Stimulated activated memory B cell treated with anti-CD40 and anti-IgM and Interleukin-4, amounts not matched to agents 10 μg/mL and 1 μg/mL and 100 μg/mL, for 72 hours (primary cell): ENCODE measurements at regions not wholly inside any gene's neighbourhood (a gene's known extent, or its start where the extent isn't known, plus 50 kb on each side); places are given as distances from the start of the nearest gene placed in this dataset.
"Not testable (repeated sequence)": the region's sequence is repeated elsewhere in the genome, so short reads cannot be mapped to it uniquely, and the experiment has no call there.

Experiments used
- ATAC-seq: fragments of 150-1000 bp; cut with Tn5 transposase; 2 replicates; pipeline ENCODE4 v1.10.0; 2021
- H3K27ac Mint-ChIP-seq: one replicate; pipeline ENCODE4 v1.8.0; 2022; ENCODE audit warnings: mild to moderate bottlenecking, mixed read lengths
- H3K27me3 Mint-ChIP-seq: one replicate; pipeline ENCODE4 v1.8.0; 2022; ENCODE audit warnings: mixed read lengths
- H3K36me3 Mint-ChIP-seq: one replicate; pipeline ENCODE4 v1.8.0; 2022; ENCODE audit warnings: mixed read lengths
- H3K4me1 Mint-ChIP-seq: one replicate; pipeline ENCODE4 v1.8.0; 2022; ENCODE audit warnings: mixed read lengths
- H3K4me3 Mint-ChIP-seq: one replicate; pipeline ENCODE4 v1.8.0; 2022; ENCODE audit warnings: mild to moderate bottlenecking, moderate library complexity, mixed read lengths
- H3K9me3 Mint-ChIP-seq: one replicate; pipeline ENCODE4 v1.8.0; 2022; ENCODE audit warnings: mixed read lengths

DNA sequence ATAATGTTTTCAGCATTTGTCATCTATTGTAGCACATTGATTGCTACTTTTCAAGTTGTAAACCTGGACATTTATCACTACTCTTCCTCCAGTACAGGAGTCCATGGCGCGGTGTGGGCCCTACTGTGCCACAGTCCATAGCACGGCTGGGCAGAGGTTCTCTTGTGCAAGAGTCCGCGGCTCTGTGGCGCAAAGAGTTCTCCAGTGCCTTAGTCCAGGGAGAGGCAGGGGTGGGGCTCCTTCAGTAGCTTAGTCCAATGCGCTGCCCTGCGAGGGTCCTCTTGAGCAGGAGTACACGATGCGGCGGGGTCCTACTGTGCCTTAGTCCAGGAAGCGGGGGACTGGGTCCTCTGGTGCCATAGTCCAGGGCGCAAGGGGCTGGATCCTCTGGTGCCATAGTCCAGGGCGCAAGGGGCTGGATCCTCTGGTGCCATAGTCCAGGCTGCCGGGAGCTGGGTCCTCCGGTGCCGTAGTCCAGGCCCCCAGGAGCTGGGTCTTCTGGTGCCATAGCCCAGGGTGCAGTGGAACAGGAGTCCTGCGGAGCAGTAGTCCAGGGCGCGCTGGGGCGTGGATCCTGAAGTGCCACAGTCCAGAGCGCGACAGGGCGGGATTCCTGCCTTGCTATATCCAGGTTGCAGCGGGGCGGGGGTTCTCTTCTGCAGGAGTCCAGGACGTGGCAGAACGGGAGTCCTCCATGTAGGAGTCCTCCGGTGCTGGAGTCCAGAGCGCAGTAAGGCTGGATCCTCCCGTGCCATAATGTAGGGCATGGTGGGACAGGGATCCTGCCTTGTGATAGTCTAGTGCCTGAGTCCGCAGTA is 129.3 kb downstream of the CCDC74A start:
- no peaks in the 10 kb centered on the region for H3K4me1 Mint-ChIP-seq
- no peak for ATAC-seq
- H3K27ac Mint-ChIP-seq = no peak overlapping the region
- H3K36me3 Mint-ChIP-seq = no peaks in the 10 kb centered on the region
- H3K9me3 Mint-ChIP-seq = no peaks in the 10 kb centered on the region
- H3K27me3 Mint-ChIP-seq = peaks cover 18% of the 10 kb centered on the region
- no peak overlapping the region for H3K4me3 Mint-ChIP-seq

DNA sequence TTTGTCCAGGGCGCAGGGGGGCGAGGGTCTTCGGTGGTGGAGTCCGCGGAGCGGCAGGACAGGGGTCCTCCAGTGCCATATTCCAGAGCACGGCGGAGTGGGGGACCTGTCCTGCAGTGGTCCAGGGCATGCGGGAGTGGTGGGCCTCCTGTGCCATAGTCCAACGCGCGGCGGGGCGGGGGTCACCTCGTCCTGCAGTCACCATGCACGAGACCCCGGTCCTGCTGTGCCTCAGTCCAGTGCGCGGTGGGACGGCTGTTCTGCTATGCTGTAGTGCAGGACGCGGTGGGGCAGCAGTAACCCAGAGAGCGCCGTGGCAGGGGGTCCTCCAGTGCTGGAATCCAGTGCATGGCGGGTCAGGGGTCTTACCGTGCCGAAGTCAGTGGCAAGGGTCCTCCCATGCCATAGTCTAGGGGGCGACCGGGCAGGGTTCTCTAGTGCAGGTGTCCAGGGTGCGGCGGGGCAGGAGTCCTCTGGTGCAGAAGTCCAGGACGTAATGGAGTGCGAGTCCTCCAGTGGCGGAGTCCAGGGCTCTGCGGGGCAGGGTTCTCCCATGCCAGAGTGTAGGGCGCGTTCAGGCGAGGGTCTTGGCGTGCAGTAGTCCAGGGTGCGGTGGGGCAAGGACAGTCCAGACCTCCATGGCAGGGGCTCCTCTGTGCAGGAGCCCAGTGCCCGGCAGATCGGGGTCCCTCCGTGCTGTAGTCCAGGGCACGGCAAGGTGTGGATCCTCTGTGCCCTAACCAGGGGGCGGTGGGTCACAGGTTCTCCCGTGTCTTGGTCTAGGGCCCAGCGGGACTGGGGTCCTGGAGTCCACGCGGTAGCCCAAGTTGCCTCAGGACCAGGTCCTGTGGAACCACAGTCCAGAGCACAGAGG is 130.4 kb downstream of the CCDC74A start:
- H3K27me3 Mint-ChIP-seq = peaks cover 29% of the 10 kb centered on the region
- H3K4me1 Mint-ChIP-seq = no peaks in the 10 kb centered on the region
- no peaks in the 10 kb centered on the region for H3K9me3 Mint-ChIP-seq
- no peaks in the 10 kb centered on the region for H3K36me3 Mint-ChIP-seq
- H3K4me3 Mint-ChIP-seq = no peak overlapping the region
- no peak overlapping the region for H3K27ac Mint-ChIP-seq
- no peak for ATAC-seq

DNA sequence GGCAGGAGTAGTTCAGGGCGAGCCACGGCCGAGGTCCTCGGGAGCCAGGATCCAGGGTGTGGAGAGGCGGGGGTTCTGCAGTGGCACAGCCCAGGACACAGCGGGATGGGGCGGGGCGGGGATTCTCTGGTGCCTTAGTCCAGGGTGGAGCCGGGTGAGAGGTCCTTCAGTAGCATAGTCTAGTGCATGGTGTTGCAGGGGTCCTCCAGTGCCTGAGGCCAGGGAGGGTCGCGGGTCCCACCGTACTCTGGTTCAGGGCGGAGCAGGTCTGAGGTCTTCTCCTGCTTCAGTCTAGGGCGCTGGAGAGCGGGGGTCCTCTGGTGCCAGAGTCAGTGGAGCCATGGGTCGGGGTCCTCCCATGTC is 131.1 kb downstream of the CCDC74A start:
- H3K9me3 Mint-ChIP-seq = no peaks in the 10 kb centered on the region
- peaks cover 34% of the 10 kb centered on the region for H3K27me3 Mint-ChIP-seq
- H3K4me1 Mint-ChIP-seq = no peaks in the 10 kb centered on the region
- no peak overlapping the region for H3K27ac Mint-ChIP-seq
- no peaks in the 10 kb centered on the region for H3K36me3 Mint-ChIP-seq
- H3K4me3 Mint-ChIP-seq = no peak overlapping the region
- ATAC-seq = no peak

DNA sequence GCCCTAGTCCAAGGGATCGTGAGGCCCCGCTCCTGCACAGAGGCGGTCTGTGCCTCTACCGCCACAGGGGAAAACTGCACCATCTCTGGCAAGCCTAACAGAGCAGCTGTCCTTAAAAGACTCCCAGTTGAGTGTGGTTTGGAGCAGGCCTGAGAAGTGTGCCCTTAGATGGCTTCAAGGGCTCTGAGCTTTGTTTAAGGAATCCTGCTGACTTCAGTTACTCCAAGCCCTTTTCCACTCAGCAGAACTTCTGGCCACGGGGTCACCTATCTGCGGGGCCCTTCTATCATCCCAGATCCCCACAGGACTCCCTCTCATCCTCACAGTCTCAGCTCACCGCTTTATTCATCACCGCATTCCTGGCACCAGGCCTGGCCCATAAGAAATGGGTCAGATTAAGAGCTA is 131.5 kb downstream of the CCDC74A start:
- Mint-ChIP-seq H3K36me3 (no peaks in the 10 kb centered on the region), H3K4me1 (no peaks in the 10 kb centered on the region), H3K4me3 (no peak overlapping the region), H3K9me3 (no peaks in the 10 kb centered on the region), H3K27ac (no peak overlapping the region), H3K27me3 (peaks cover 35% of the 10 kb centered on the region)
- ATAC-seq = no peak

DNA sequence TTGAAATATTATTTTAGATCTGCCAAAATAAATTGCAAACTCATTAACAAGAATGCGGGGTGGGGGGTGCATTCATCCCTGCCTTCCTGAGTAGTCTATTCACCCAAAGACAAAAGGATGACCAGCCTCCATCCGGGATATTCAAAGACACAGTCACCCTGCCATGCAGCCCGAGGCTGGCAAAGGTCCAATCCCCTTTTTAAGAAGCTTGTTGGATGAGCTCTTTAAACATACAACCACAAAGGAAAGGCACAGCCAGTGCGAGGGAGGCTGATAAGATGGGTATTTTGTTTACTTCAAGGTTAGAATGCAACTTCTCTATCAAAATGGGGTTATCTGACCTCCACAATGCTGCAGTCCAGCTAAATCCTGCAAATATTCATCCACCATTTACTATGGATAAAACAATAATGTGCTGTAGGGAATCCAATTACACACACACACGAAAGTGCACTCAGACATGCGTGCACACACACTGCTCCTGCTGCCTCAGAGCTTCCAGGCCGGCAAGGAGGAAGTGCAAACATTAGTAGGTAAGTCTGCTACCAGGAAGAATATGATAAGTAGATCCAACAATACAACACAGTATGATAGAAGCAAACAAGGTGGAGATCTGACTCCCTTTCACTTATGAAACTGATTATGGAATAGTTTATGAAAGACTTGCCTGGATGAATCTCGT is 133.6 kb downstream of the CCDC74A start:
- not testable (repeated sequence) for ATAC-seq, H3K9me3 Mint-ChIP-seq, H3K4me3 Mint-ChIP-seq, H3K27ac Mint-ChIP-seq, H3K36me3 Mint-ChIP-seq, H3K4me1 Mint-ChIP-seq
- H3K27me3 Mint-ChIP-seq = peaks cover 45% of the 10 kb centered on the region

DNA sequence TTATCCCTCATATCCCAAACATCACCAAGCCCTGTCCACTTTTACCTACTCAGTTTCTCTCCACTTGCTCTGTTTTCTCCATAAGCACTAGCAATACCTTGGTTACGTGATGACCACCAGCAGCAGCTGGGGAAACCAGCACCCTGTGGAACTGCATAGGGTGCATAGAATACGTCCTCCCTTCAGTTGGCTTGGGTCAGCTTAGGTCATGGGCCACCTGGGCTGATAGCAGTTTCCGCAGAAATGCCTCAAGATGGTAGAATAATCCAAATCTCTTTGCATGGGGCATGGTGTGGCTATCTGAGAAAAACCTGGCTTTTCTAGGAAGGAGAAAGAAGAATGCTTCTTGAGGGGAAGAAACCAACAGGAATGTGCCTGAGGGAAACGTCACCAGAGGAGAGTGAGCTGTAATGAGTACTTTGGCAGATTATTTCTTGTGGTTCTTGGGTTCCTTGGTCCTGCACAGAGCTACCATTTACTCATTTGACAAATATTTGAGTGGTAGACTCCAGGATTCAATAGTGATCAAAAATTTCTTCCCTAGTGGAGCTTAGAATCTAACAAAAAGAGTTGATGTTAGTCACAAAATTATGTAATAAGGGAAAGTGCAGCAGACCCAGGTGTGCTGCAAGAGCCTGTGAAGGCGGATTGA is 134.3 kb downstream of the CCDC74A start:
- not testable (repeated sequence) for H3K27ac Mint-ChIP-seq, H3K4me3 Mint-ChIP-seq, H3K4me1 Mint-ChIP-seq, H3K9me3 Mint-ChIP-seq, H3K36me3 Mint-ChIP-seq, ATAC-seq
- peaks cover 45% of the 10 kb centered on the region for H3K27me3 Mint-ChIP-seq

DNA sequence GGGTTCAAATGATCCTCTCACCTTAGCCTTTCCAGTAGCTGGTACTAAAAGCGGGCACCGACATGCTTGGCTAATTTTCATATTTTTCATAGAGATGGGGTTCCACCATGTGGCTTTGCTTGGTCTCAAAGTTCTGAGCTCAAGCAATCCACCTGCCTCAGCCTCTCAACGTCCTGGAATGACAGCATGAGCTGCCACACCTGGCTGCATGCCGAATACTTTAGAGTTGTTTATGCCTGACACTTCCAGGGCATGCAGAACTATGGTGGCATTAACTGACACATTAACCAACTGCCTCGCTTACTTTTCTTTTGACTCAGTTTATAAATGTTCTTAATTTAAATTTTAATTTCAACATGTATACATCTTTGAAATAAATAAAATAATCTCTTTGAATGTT is 135.8 kb downstream of the CCDC74A start:
- H3K36me3 Mint-ChIP-seq, ATAC-seq, H3K4me3 Mint-ChIP-seq, H3K4me1 Mint-ChIP-seq, H3K9me3 Mint-ChIP-seq, H3K27ac Mint-ChIP-seq: not testable (repeated sequence)
- peaks cover 33% of the 10 kb centered on the region for H3K27me3 Mint-ChIP-seq

DNA sequence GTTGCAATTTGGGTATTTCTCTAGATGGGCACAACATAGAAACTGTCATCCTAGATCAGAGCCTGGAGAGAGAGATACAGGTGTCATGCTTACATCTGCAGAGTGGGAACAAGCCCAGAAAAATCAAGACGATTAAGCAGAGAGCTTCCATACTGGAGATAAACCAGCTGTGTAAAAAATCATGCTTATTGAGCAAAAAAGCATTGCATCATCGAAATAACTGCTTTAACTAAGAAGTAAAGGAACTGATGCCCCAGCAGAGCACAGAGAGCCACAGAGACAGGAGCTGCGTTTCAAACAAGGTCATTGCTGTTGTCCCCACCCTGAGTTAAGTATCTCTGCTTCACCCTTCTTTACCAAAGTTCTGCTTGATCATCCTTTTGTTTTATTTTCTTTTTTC is 138.0 kb downstream of the CCDC74A start:
- ATAC-seq, H3K9me3 Mint-ChIP-seq, H3K4me3 Mint-ChIP-seq, H3K27ac Mint-ChIP-seq, H3K36me3 Mint-ChIP-seq, H3K4me1 Mint-ChIP-seq: not testable (repeated sequence)
- H3K27me3 Mint-ChIP-seq = peaks cover 32% of the 10 kb centered on the region

DNA sequence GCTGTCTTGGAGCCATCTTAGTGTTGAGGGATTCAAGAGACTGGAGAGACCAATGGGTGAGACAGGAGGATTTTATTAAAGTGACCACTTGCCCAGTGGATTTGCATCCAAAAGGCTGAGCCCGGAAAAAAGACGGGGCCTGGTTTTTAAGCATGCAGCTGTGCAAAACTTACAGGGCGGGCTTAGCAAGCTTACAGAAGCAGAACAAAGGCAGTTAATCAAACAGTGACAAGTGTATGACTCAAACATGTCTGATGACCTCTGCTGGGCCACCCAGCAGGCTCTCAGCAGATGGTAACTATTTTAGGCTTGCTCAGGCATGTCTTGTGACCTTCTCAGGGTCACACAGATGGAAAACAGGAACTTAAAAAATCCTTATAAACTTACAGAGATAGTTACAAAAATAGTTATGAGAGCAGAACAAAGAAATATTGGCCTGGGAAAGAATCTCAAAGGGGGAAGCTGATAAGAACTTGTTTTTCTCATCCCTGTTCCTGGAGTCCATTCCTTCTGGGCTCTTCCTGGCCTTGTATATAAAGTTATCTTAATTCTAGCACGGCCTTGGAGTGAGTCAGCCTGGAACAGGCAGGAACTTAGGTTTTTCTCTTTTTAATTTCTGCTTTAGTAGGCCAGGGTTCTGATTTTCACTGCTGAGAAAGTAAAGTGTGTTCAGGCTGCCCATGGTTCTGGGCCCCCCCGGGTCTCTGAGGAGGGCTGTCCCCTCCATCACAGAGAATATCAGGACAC is 141.3 kb downstream of the CCDC74A start:
- Mint-ChIP-seq H3K27me3 (peaks cover 14% of the 10 kb centered on the region), H3K27ac (peak overlapping the region; percentile 69)
- H3K36me3 Mint-ChIP-seq = not testable (repeated sequence)

DNA sequence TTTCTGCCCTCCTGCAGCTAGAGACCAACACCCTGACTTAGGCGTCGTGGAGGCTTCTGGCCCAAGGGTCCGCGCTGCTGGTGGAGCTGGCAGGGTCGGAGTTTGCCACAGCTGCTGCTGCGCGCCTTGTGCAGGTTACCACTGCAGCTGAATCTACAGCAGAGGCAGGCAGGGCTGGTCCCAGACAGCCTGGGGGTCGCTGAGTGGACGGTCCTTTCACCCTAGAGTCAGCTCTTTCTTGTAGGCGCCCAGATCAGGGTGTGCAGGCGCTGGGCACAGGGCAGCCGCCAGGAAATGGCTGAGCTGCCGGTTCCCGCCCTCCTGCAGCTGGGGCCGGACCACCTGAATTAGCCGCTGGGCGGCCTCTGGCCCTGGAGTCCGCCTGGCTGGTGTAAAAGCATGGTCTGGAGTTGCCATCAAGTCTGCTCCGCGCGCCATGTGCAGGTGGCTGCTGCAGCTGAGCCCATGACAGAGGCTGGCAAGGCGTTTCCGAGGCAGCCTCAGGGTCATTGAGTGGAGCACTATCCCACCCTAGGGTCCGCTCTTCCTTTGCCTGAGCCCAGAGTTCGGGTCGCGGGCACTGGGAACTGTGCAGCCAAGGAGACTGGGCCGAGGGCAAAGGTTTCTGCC is 144.3 kb downstream of the CCDC74A start:
- Mint-ChIP-seq H3K4me1 (peaks cover 32% of the 10 kb centered on the region), H3K27me3 (peaks cover 22% of the 10 kb centered on the region), H3K4me3 (peak overlapping the region; percentile 72)
- H3K9me3 Mint-ChIP-seq, H3K27ac Mint-ChIP-seq, ATAC-seq, H3K36me3 Mint-ChIP-seq: not testable (repeated sequence)

More for the DNA sequence above, 141.3 kb downstream of the CCDC74A start:
- H3K4me1 Mint-ChIP-seq = peaks cover 26% of the 10 kb centered on the region
- not testable (repeated sequence) for ATAC-seq, H3K9me3 Mint-ChIP-seq, H3K4me3 Mint-ChIP-seq

DNA sequence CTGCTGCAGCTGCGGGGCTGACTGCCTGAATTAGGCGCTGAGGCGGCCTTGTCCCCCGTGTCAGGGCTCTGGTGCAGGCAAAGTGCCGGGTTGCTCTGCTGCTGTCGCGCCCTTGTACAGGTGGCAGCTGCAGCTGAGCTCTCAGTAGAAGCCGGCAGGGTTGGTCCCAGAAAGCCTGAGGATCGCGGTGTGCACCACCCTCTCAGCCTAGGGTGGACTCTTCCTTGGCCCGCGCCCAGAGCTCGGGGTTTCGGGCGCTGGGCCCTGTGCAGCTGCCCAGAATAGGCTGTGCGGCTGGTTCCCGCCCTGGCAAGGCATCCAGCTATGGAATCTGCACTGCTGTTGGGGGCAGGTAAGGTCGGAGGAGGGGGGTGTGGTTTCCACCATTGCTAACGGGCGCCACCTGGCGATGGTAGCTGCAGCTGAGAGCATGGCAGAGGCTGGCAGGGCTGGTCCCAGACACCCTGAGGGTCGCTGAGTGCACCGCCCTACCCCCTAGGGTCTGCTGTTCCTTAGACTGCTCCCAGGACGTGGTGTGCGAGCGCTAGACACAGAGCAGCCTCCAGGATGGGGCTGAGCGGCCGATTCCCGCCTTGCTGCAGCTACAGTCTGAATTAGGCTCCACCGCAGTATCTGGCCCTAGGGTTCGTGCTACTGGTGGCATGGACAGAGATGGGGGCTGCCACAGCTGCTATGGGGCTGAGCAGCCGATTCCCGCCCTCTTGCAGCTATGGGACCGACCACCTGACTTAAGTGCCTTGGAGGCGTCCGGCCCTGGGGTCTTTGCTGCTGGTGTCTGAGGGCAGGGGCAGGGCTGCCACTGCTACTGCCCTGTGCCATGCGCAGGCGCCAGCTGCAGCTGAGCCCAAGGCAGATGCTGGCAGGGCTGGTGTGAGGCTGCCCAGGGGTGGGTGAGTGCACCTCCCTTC is 145.0 kb downstream of the CCDC74A start:
- peak; percentile 97 for ATAC-seq
- H3K9me3 Mint-ChIP-seq, H3K27ac Mint-ChIP-seq, H3K36me3 Mint-ChIP-seq: not testable (repeated sequence)
- H3K4me3 Mint-ChIP-seq = peak overlapping the region; percentile 72
- H3K4me1 Mint-ChIP-seq = peaks cover 32% of the 10 kb centered on the region
- peaks cover 26% of the 10 kb centered on the region for H3K27me3 Mint-ChIP-seq

DNA sequence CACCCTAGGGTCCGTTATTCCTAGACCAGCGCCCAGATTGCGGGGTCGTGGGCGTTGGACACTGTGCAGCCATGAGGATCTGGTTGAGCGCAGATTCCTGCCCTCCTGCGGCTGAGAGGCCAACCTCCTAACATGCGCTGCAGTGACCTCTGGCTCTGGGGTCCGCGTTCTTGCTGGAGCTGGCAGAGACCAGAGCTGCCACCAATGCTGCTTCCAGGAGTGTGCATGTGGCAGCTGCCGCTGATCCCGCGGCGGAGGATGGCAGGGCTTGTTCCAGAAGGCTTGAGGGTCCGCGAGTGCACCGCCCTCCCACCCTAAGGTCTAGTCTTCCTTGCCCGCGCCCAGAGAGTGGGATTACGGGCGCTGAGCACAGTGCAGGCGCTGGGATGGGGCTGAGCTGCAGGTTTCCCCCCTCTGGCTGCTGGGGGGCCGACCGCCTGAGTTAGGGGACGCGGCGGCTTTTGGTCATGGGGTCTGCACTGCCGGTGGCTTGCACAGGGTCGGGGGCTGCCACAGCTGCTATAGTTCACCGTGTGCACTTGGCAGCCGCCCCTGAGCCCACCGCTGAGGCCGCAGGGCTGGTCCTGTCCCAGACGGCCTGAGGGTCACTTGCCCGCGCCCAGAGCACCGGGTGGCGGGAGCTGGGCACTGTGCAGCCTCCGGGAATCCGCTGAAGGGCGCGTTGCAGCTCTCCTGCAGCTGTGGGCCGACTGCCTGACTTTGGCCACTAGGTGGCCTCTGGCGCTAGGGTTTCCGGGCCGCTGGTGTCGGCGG is 145.9 kb downstream of the CCDC74A start:
- Mint-ChIP-seq H3K27me3 (peaks cover 26% of the 10 kb centered on the region), H3K27ac (no peak overlapping the region), H3K9me3 (no peaks in the 10 kb centered on the region), H3K4me3 (peak overlapping the region; percentile 72), H3K4me1 (peaks cover 32% of the 10 kb centered on the region), H3K36me3 (no peaks in the 10 kb centered on the region)
- peak; percentile 90 for ATAC-seq

DNA sequence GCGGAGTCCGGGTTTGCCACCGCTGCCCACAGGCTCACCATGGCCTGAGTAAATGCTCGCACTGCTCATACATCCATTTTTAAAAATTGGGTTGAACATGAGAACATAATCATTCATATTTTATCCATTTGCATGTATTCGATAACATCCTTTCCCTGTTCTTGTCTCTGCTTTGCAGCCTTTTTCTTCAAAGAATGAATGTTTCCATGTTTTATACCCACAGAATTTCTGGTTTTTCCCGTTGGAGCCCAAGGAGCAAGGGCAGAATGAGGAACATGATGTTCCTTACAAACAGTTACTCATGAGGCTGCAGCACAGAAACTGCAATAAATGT is 146.5 kb downstream of the CCDC74A start:
- Mint-ChIP-seq H3K27ac (no peak overlapping the region), H3K4me3 (peak overlapping the region; percentile 72), H3K9me3 (no peaks in the 10 kb centered on the region), H3K36me3 (no peaks in the 10 kb centered on the region), H3K4me1 (peaks cover 26% of the 10 kb centered on the region), H3K27me3 (peaks cover 26% of the 10 kb centered on the region)
- ATAC-seq = no peak
